ENCODE measurements at regions not wholly inside any gene's neighbourhood (a gene's known extent, or its start where the extent isn't known, plus 50 kb on each side); places are given as distances from the start of the nearest gene placed in this dataset.
A peak's percentile ranks its signal among the peaks of the same experiment; 100 is the strongest.

GRCh38 chr1:234760303-234760723, 150.3 kb upstream of the IRF2BP2 start:
- DNase-seq: no peak

GRCh38 chr1:234759888-234760287, 149.9 kb upstream of the IRF2BP2 start:
- no peak for ATAC-seq
- DNase-seq: no peak

More at GRCh38 chr1:234760303-234760723, 150.3 kb upstream of the IRF2BP2 start:
- no peak for ATAC-seq

GRCh38 chr1:234758851-234759250, 148.9 kb upstream of the IRF2BP2 start:
- peak; percentile 58 for ATAC-seq
- DNase-seq: no peak

GRCh38 chr1:234756857-234757256, 146.9 kb upstream of the IRF2BP2 start:
- DNase-seq: no peak
- ATAC-seq: no peak

GRCh38 chr1:234756066-234756774, 146.2 kb upstream of the IRF2BP2 start:
- ATAC-seq: peak; percentile 9
- DNase-seq: no peak

GRCh38 chr1:234755449-234755863, 145.5 kb upstream of the IRF2BP2 start:
- DNase-seq (no peak), ATAC-seq (no peak)

GRCh38 chr1:234753979-234754378, 144.0 kb upstream of the IRF2BP2 start:
- DNase-seq (no peak), ATAC-seq (no peak)

GRCh38 chr1:234752927-234753326, 142.9 kb upstream of the IRF2BP2 start:
- DNase-seq (no peak), ATAC-seq (peak; percentile 13)

GRCh38 chr1:234751678-234752077, 141.7 kb upstream of the IRF2BP2 start:
- ATAC-seq (no peak), DNase-seq (no peak)

GRCh38 chr1:234750922-234751627, 141.1 kb upstream of the IRF2BP2 start:
- ATAC-seq: no peak
- DNase-seq: no peak

- DNase-seq (no peak), ATAC-seq (no peak)
Observed at GRCh38 chr1:234748713-234749112, 138.7 kb upstream of the IRF2BP2 start.

GRCh38 chr1:234748066-234748465, 138.1 kb upstream of the IRF2BP2 start:
- ATAC-seq (no peak), DNase-seq (no peak)

- DNase-seq (no peak), ATAC-seq (no peak)
Observed at GRCh38 chr1:234746798-234747196, 136.8 kb upstream of the IRF2BP2 start.

GRCh38 chr1:234745844-234746797, 136.1 kb upstream of the IRF2BP2 start:
- no peak for ATAC-seq
- no peak for DNase-seq

- ATAC-seq (no peak), DNase-seq (no peak)
Observed at GRCh38 chr1:234745276-234745675, 135.3 kb upstream of the IRF2BP2 start.

GRCh38 chr1:234743791-234744611, 134.0 kb upstream of the IRF2BP2 start:
- DNase-seq (no peak), ATAC-seq (no peak)

- DNase-seq: no peak
- ATAC-seq: no peak
Observed at GRCh38 chr1:234742622-234743021, 132.6 kb upstream of the IRF2BP2 start.

- no peak for DNase-seq
- ATAC-seq: no peak
Observed at GRCh38 chr1:234737967-234738314, 128.0 kb upstream of the IRF2BP2 start.

- ATAC-seq (no peak), DNase-seq (no peak)
Observed at GRCh38 chr1:234735916-234736315, 125.9 kb upstream of the IRF2BP2 start.

- ATAC-seq (no peak), DNase-seq (no peak)
Observed at GRCh38 chr1:234735476-234735875, 125.5 kb upstream of the IRF2BP2 start.

GRCh38 chr1:234734869-234735268, 124.9 kb upstream of the IRF2BP2 start:
- no peak for ATAC-seq

GRCh38 chr1:234734412-234734835, 124.4 kb upstream of the IRF2BP2 start:
- no peak for DNase-seq
- ATAC-seq: no peak

More at GRCh38 chr1:234734869-234735268, 124.9 kb upstream of the IRF2BP2 start:
- no peak for DNase-seq
